ENCODE measurements at regions not wholly inside any gene's neighbourhood (a gene's known extent, or its start where the extent isn't known, plus 50 kb on each side); places are given as distances from the start of the nearest gene placed in this dataset.

DNA sequence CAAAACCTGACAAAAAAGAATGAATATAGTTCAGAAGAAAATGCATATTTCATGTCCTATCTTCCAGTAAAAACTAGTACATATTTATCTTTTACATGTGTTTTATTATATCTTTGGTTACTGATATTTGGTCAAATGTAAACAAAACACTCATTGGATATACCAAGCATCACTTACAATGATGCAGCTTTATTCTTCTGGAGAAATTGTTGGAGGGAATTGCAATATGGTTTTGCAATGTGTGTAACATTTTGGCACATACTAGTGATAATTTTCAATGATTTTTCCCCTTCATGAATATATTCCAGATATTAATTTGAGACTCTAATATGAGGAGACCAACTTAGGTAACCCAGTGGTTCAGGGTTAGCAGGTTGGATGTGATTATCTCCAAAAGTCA, 146.1 kb downstream of the ZC3H11B start:
- TF ChIP-seq, protein P1, sequence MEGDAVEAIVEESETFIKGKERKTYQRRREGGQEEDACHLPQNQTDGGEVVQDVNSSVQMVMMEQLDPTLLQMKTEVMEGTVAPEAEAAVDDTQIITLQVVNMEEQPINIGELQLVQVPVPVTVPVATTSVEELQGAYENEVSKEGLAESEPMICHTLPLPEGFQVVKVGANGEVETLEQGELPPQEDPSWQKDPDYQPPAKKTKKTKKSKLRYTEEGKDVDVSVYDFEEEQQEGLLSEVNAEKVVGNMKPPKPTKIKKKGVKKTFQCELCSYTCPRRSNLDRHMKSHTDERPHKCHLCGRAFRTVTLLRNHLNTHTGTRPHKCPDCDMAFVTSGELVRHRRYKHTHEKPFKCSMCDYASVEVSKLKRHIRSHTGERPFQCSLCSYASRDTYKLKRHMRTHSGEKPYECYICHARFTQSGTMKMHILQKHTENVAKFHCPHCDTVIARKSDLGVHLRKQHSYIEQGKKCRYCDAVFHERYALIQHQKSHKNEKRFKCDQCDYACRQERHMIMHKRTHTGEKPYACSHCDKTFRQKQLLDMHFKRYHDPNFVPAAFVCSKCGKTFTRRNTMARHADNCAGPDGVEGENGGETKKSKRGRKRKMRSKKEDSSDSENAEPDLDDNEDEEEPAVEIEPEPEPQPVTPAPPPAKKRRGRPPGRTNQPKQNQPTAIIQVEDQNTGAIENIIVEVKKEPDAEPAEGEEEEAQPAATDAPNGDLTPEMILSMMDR (optimal IDR thresholded peaks at IDR 0.05 in 1 of 3, IDR thresholded peaks at IDR 0.05 in 1 of 3, conservative IDR thresholded peaks at IDR 0.05 in 1 of 3; ENCODE audit: extremely low read depth in 1 of 3, insufficient read depth in 2 of 3, low read length in 3 of 3) = no peak
- TF ChIP-seq EZH2 (IDR thresholded peaks at IDR 0.05; ENCODE audit: low read length) = no peak
